Prostate gland (tissue), 2 donors: ENCODE measurements at regions not wholly inside any gene's neighbourhood (a gene's known extent, or its start where the extent isn't known, plus 50 kb on each side); places are given as distances from the start of the nearest gene placed in this dataset.
"Not testable (repeated sequence)": the region's sequence is repeated elsewhere in the genome, so short reads cannot be mapped to it uniquely, and the experiment has no call there.

Experiments
- DNase-seq: peaks from one replicate; pipeline ENCODE4 v3.0.0-alpha.2; 2019; ENCODE audit warnings: low spot score
- H3K27ac ChIP-seq, 2 donors: fragments of 200-600 bp; sonication (generic); 2 replicates each; pipeline ENCODE4 v1.5.1; 2017 to 2019
- H3K27me3 ChIP-seq: fragments of 200-600 bp; sonication (generic); replicated peaks from 2 replicates; pipeline ENCODE4 v1.5.1; 2019; ENCODE audit not compliant: insufficient read depth
- H3K36me3 ChIP-seq, 2 donors: fragments of 200-600 bp; sonication (generic); 1 replicate in 1 of 2; 2 replicates in 1 of 2; pipeline versions ENCODE4 v1.5.1 to v1.8.1; 2017 to 2019
- H3K4me1 ChIP-seq: fragments of 200-600 bp; sonication (generic); replicated peaks from 2 replicates; pipeline ENCODE4 v1.5.1; 2019
- H3K4me3 ChIP-seq, 2 donors: fragments of 200-600 bp; sonication (generic); 2 replicates each; pipeline ENCODE4 v1.5.1; 2017 to 2019
- H3K9me3 ChIP-seq: fragments of 200-600 bp; sonication (generic); 2 replicates; pipeline ENCODE4 v1.5.1; 2017
- POLR2A ChIP-seq: fragments of 450-650 bp; IDR thresholded peaks from one replicate; pipeline ENCODE4 v1.6.1; 2016; ENCODE audit warnings: antibody characterized with exemption, mild to moderate bottlenecking
- POLR2AphosphoS5 ChIP-seq: sonication (generic); formaldehyde crosslinking; IDR thresholded peaks from one replicate; pipeline ENCODE4 v1.6.1; 2017; ENCODE audit warnings: antibody characterized with exemption
- WGBS: methylation state at CpG from one replicate; pipeline ENCODE4 v1.1.5; 2018; 5-methylcytosine and 5-hydroxymethylcytosine counted together
- intact Hi-C: fragments of 100-400 bp; cut with DNase I; formaldehyde crosslinking; loops from one replicate; pipeline ENCODE4 v1.14.2; 2022
- TF ChIP-seq, protein P1 (sequence below), 4 experiments: fragments of 200-600 bp in 2 of 4; fragments of 450-650 bp in 2 of 4; sonication (generic) in 2 of 4; IDR thresholded peaks; 1 replicate in 3 of 4; 2 replicates in 1 of 4; pipeline ENCODE4 v1.5.1; 2016 to 2019; ENCODE audit warnings: antibody characterized with exemption in 4 of 4, mild to moderate bottlenecking in 2 of 4, moderate library complexity in 2 of 4

DNA sequence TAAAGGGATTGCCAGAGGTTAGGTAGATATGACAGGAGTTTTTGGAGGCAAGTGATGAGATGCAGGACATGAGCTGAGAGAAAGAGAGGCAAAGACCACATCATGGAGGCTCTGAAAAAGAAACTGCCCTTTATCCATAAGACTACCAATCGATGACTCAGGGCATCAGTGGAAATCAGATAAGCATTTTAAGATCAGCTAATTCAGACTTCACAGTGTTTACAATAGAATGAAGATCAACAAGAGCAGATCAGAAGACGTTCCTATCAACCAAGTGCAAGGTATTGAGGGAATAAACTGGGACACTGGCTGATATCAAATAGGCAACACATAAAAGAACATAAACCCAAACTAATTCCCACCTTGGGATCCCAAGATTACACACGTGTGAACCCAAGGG, 227.2 kb downstream of the SLCO4C1 start:
- H3K9me3 ChIP-seq: no peaks in the 10 kb centered on the region
- TF ChIP-seq POLR2AphosphoS5 (no peak), POLR2A (no peak)
- TF ChIP-seq, protein P1, sequence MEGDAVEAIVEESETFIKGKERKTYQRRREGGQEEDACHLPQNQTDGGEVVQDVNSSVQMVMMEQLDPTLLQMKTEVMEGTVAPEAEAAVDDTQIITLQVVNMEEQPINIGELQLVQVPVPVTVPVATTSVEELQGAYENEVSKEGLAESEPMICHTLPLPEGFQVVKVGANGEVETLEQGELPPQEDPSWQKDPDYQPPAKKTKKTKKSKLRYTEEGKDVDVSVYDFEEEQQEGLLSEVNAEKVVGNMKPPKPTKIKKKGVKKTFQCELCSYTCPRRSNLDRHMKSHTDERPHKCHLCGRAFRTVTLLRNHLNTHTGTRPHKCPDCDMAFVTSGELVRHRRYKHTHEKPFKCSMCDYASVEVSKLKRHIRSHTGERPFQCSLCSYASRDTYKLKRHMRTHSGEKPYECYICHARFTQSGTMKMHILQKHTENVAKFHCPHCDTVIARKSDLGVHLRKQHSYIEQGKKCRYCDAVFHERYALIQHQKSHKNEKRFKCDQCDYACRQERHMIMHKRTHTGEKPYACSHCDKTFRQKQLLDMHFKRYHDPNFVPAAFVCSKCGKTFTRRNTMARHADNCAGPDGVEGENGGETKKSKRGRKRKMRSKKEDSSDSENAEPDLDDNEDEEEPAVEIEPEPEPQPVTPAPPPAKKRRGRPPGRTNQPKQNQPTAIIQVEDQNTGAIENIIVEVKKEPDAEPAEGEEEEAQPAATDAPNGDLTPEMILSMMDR (IDR thresholded peaks at IDR 0.05): no peak
- no peak overlapping the region for H3K27ac ChIP-seq
- H3K36me3 ChIP-seq: no peaks in the 10 kb centered on the region
- no peaks in the 10 kb centered on the region for H3K4me1 ChIP-seq
- H3K4me3 ChIP-seq: no peak overlapping the region
- no peaks in the 10 kb centered on the region for H3K27me3 ChIP-seq
- no peak for DNase-seq
- intact Hi-C loops: no loop called here
- 39% methylated on average over 3 of the region's 3 CpGs for WGBS

DNA sequence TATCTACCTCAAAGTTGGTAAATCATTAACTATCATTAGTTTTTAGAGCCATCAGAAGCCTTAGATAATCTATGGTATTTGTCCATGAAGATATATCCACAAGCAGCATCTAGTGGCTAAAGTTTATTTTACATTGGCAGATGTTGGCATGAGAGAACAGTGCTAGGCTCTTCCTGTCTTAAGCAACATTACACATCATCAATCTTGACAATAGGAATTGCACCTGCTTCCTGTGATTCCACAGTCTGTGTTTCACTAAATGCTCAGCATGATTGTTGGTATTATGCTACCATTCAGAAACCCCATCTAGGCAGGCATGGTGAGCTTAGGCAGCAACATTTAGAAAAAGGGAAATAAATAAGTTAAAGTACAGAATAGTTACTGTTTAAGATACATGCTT, 246.6 kb downstream of the SLCO4C1 start:
- intact Hi-C loops: no loop called here
- Histone ChIP-seq H3K9me3 (no peaks in the 10 kb centered on the region), H3K27ac (no peak overlapping the region), H3K4me1 (no peaks in the 10 kb centered on the region), H3K36me3 (no peaks in the 10 kb centered on the region), H3K4me3 (no peak overlapping the region), H3K27me3 (no peaks in the 10 kb centered on the region)
- DNase-seq: no peak
- no peak for TF ChIP-seq POLR2AphosphoS5
- TF ChIP-seq POLR2A: no peak
- TF ChIP-seq, protein P1 (IDR thresholded peaks at IDR 0.05): no peak

DNA sequence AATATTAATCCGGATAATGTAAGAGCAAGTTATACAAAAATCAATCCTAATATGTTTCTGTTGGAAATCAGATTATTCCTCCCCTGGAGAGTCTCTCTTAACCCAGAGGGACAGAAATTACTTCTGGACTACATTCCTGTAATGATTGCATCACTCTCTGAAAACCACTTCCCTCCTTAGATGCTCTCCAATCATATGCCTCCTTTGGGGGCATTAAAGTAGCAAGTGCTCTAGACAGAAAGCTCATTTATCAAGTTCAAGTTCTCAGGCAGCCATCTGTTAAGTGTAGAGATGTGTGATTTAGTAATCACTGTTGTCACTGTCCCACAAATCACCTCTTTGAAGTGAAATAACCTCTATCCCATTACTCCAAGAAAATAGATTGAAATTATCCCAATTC, 247.1 kb downstream of the SLCO4C1 start:
- H3K4me3 ChIP-seq: no peak overlapping the region
- no peaks in the 10 kb centered on the region for H3K27me3 ChIP-seq
- WGBS: 92% methylated on average over 1 of the region's 1 CpG
- intact Hi-C loops: no loop called here
- H3K4me1 ChIP-seq: no peaks in the 10 kb centered on the region
- no peak for TF ChIP-seq POLR2AphosphoS5
- no peak for TF ChIP-seq POLR2A
- TF ChIP-seq, protein P1 (IDR thresholded peaks at IDR 0.05): no peak
- no peaks in the 10 kb centered on the region for H3K36me3 ChIP-seq
- H3K9me3 ChIP-seq: no peaks in the 10 kb centered on the region
- no peak overlapping the region for H3K27ac ChIP-seq
- DNase-seq: no peak

DNA sequence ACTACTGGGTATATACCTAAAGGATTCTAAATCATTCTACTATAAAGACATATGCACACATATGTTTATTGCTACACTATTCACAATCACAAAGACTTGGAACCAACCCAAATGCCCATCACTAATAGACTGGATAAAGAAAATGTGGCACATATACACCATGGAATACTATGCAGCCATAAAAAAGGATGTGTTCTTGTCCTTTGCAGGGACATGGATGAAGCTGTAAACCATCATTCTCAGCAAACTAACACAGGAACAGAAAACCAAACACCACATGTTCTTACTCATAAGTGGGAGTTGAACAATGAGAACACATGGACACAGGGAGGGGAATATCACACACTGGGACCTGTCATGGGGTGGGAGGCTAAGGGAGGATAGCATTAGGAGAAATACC, 249.0 kb downstream of the SLCO4C1 start:
- H3K4me1 ChIP-seq, H3K27ac ChIP-seq, H3K9me3 ChIP-seq, H3K4me3 ChIP-seq, H3K27me3 ChIP-seq, DNase-seq, intact Hi-C loops, H3K36me3 ChIP-seq: not testable (repeated sequence)

DNA sequence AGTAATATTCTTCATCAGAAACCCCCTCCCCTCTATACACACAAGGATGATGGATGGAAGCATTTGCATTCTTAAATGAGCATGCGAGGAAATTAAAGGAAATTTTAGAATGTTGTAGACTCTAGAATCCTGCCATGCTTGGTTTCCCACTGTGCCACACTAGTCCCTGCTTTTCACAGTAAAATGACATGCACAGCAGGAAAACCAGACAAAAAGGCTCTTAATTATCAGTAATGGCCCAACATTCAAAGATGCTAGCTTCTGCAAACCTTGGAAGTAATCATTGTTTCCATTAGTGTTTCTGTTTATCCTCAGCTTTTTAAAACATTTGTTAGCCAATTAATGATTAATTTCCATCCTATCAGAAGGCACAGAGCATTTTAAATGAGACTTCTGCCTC, 255.8 kb downstream of the SLCO4C1 start:
- H3K9me3 ChIP-seq: no peaks in the 10 kb centered on the region
- H3K27ac ChIP-seq: no peak overlapping the region
- no peak for DNase-seq
- intact Hi-C loops: no loop called here
- no peaks in the 10 kb centered on the region for H3K4me1 ChIP-seq
- no peaks in the 10 kb centered on the region for H3K27me3 ChIP-seq
- TF ChIP-seq POLR2AphosphoS5: no peak
- TF ChIP-seq POLR2A: no peak
- TF ChIP-seq, protein P1 (IDR thresholded peaks at IDR 0.05): no peak
- H3K36me3 ChIP-seq: no peaks in the 10 kb centered on the region
- no peak overlapping the region for H3K4me3 ChIP-seq
- WGBS: 89% methylated on average over 1 of the region's 1 CpG

DNA sequence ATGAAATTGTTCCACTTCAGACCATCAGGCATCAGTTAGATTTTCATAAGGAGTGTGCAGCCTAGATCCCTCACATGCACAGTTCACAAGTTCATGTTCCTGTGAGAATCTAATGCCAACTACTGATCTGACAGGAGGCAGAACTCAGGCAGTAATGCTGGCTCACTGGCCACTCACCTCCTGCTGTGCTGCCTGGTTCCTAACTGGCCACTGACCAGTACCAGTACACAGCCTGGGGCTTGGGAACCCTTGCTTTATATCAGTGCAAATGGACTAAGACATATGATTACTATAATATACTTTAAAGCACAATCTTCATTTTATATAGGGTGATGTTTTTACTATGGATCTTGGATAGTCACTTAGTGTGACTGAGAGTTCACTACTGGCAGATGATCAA, 259.2 kb downstream of the SLCO4C1 start:
- intact Hi-C loops: no loop called here
- Histone ChIP-seq H3K4me1 (no peaks in the 10 kb centered on the region), H3K27ac (no peak overlapping the region), H3K36me3 (no peaks in the 10 kb centered on the region), H3K27me3 (no peaks in the 10 kb centered on the region), H3K9me3 (no peaks in the 10 kb centered on the region), H3K4me3 (no peak overlapping the region)
- TF ChIP-seq POLR2A (no peak), POLR2AphosphoS5 (no peak)
- TF ChIP-seq, protein P1 (IDR thresholded peaks at IDR 0.05): no peak
- DNase-seq: no peak
